ENCODE measurements at regions not wholly inside any gene's neighbourhood (a gene's known extent, or its start where the extent isn't known, plus 50 kb on each side); places are given as distances from the start of the nearest gene placed in this dataset.

GRCh38 chr14:98708555-98708954 lies 563.4 kb downstream of the BCL11B start:
- TF ChIP-seq EZH2 (IDR thresholded peaks at IDR 0.05; ENCODE audit: insufficient read depth, poor library complexity, severe bottlenecking) = no peak
- TF ChIP-seq EZH2phosphoT487 (IDR thresholded peaks at IDR 0.05; ENCODE audit: insufficient read depth, low read depth) = no peak

Measured in GM23248 (cell line).